ENCODE measurements at regions not wholly inside any gene's neighbourhood (a gene's known extent, or its start where the extent isn't known, plus 50 kb on each side); places are given as distances from the start of the nearest gene placed in this dataset.

GRCh38 chr18:41034413-41034812, 920.6 kb upstream of the PIK3C3 start:
- TF ChIP-seq CTCF (IDR thresholded peaks at IDR 0.05; ENCODE audit: low read length) (no peak), EZH2 (IDR thresholded peaks at IDR 0.05; ENCODE audit: borderline replicate concordance, low read length) (no peak)
